ENCODE measurements at regions not wholly inside any gene's neighbourhood (a gene's known extent, or its start where the extent isn't known, plus 50 kb on each side); places are given as distances from the start of the nearest gene placed in this dataset.
"Not testable (repeated sequence)": the region's sequence is repeated elsewhere in the genome, so short reads cannot be mapped to it uniquely, and the experiment has no call there.

GRCh38 chr3:31115531-31115930 lies 221.1 kb upstream of the GADL1 start:
- H3K4me2 ChIP-seq (ENCODE audit: low read depth, low read length); H2AFZ ChIP-seq (replicated peaks; ENCODE audit: low read length, poor library complexity); H4K5ac ChIP-seq (ENCODE audit: low read depth, low read length); H4K91ac ChIP-seq (ENCODE audit: insufficient read depth, low read depth, low read length); H3K4ac ChIP-seq (ENCODE audit: low read depth, low read length); H3K23ac ChIP-seq (ENCODE audit: low read depth, low read length); H4K8ac ChIP-seq (ENCODE audit: low read depth in 2 of 2, low read length in 2 of 2); H4K20me1 ChIP-seq (ENCODE audit: insufficient read depth, low read length); H3K56ac ChIP-seq (ENCODE audit: extremely low read depth, insufficient read depth, low read length); ATAC-seq (ENCODE audit: low read depth); H3K79me1 ChIP-seq (ENCODE audit: low read depth in 1 of 2, low read length in 2 of 2); H2BK15ac ChIP-seq (ENCODE audit: low read depth, low read length); H3K4me3 ChIP-seq (ENCODE audit: insufficient read depth, low read depth, low read length); dilution Hi-C loops (cut with HindIII; ENCODE audit: low sequenced_read_pairs, unreplicated experiment); H2AK9ac ChIP-seq (replicated peaks; ENCODE audit: low read depth, low read length, poor library complexity); DNase-seq; POLR2A ChIA-PET (ENCODE audit: unreplicated experiment); CTCF ChIA-PET; H2BK5ac ChIP-seq (ENCODE audit: low read depth, low read length, poor library complexity, severe bottlenecking); H3K14ac ChIP-seq (replicated peaks; ENCODE audit: low read depth, low read length); in situ Hi-C loops (cut with MboI; ENCODE audit: low sequenced_read_pairs); H3K18ac ChIP-seq (ENCODE audit: low read depth, low read length); intact Hi-C loops (cut with micrococcal nuclease); H2AK5ac ChIP-seq (ENCODE audit: low read depth, low read length); H3K9ac ChIP-seq (ENCODE audit: low read depth, low read length); H3K9me3 ChIP-seq (ENCODE audit: control insufficient read depth, insufficient read depth, low read length); BruUV-seq (replicated peaks); H3K4me1 ChIP-seq (ENCODE audit: control insufficient read depth, insufficient read depth, low read length); H3K27ac ChIP-seq (ENCODE audit: insufficient read depth, low read length); H2BK20ac ChIP-seq (ENCODE audit: low read depth, low read length); H3K36me3 ChIP-seq (ENCODE audit: control insufficient read depth, insufficient read depth, low read length); H2BK120ac ChIP-seq (ENCODE audit: low read depth, low read length); H3K27me3 ChIP-seq (ENCODE audit: control insufficient read depth, insufficient read depth, low read length); H3K9me1 ChIP-seq (ENCODE audit: insufficient read depth, low read length): not testable (repeated sequence)
- WGBS, 2 experiments (ENCODE audit: extremely low coverage in 2 of 2, insufficient read length in 1 of 2) = no CpG with 5 or more reads among the region's 2 CpGs

Data from IMR-90 (cell line).